ENCODE measurements at regions not wholly inside any gene's neighbourhood (a gene's known extent, or its start where the extent isn't known, plus 50 kb on each side); places are given as distances from the start of the nearest gene placed in this dataset.

GRCh38 chr3:30333903-30334302, 272.5 kb upstream of the TGFBR2 start:
- TF ChIP-seq CTCF (IDR thresholded peaks at IDR 0.05) (no peak), ZFX (IDR thresholded peaks at IDR 0.05; ENCODE audit: borderline replicate concordance) (no peak)

Measured in 22Rv1 (cell line).